ENCODE measurements at regions not wholly inside any gene's neighbourhood (a gene's known extent, or its start where the extent isn't known, plus 50 kb on each side); places are given as distances from the start of the nearest gene placed in this dataset.

GRCh38 chr6:9116026-9116425, 680.7 kb upstream of the SLC35B3 start:
- 65 to 67% methylated on average over 6 of the region's 6 CpGs for WGBS, 2 donors
- Histone ChIP-seq H3K27ac (no peak overlapping the region), H3K27me3 (no peaks in the 10 kb centered on the region), H3K36me3 (no peaks in the 10 kb centered on the region), H3K4me1 (no peaks in the 10 kb centered on the region), H3K4me3 (replicated peaks in 1 of 3) (no peak overlapping the region), H3K9me3 (no peaks in the 10 kb centered on the region)
- TF ChIP-seq CTCF (IDR thresholded peaks at IDR 0.05) (no peak), POLR2A (IDR thresholded peaks at IDR 0.05) (no peak)
- DNase-seq = no peak
- intact Hi-C loops (cut with DNase I) = no loop called here

GRCh38 chr6:9112544-9112943, 677.2 kb upstream of the SLC35B3 start:
- no peaks in the 10 kb centered on the region for H3K9me3 ChIP-seq
- no peak for DNase-seq
- WGBS, 2 donors = 58 to 65% methylated on average over 3 of the region's 3 CpGs
- H3K36me3 ChIP-seq = no peaks in the 10 kb centered on the region
- H3K27ac ChIP-seq = no peak overlapping the region
- no peaks in the 10 kb centered on the region for H3K4me1 ChIP-seq
- TF ChIP-seq POLR2A (IDR thresholded peaks at IDR 0.05) (no peak), CTCF (IDR thresholded peaks at IDR 0.05) (no peak)
- H3K27me3 ChIP-seq = no peaks in the 10 kb centered on the region
- intact Hi-C loops (cut with DNase I) = no loop called here
- H3K4me3 ChIP-seq (replicated peaks in 1 of 3) = no peak overlapping the region

GRCh38 chr6:9103876-9104521, 668.7 kb upstream of the SLC35B3 start:
- Histone ChIP-seq H3K9me3 (no peaks in the 10 kb centered on the region), H3K4me3 (replicated peaks in 1 of 3) (no peak overlapping the region), H3K4me1 (no peaks in the 10 kb centered on the region), H3K36me3 (no peaks in the 10 kb centered on the region), H3K27me3 (no peaks in the 10 kb centered on the region), H3K27ac (no peak overlapping the region)
- TF ChIP-seq POLR2A (IDR thresholded peaks at IDR 0.05) = no peak
- no peak for TF ChIP-seq CTCF (IDR thresholded peaks at IDR 0.05)
- intact Hi-C loops (cut with DNase I) = no loop called here
- no peak for DNase-seq
- WGBS, 2 donors = 71 to 91% methylated on average over 2 of the region's 2 CpGs

- Histone ChIP-seq H3K4me3 (replicated peaks in 1 of 3) (no peak overlapping the region), H3K27me3 (no peaks in the 10 kb centered on the region), H3K36me3 (no peaks in the 10 kb centered on the region), H3K9me3 (no peaks in the 10 kb centered on the region), H3K27ac (no peak overlapping the region), H3K4me1 (no peaks in the 10 kb centered on the region)
- WGBS, 2 donors = 78 to 79% methylated on average over 4 of the region's 4 CpGs
- intact Hi-C loops (cut with DNase I) = no loop called here
- TF ChIP-seq POLR2A (IDR thresholded peaks at IDR 0.05) = no peak
- TF ChIP-seq CTCF (IDR thresholded peaks at IDR 0.05) = no peak
- DNase-seq = no peak
Measured at GRCh38 chr6:9101920-9102319, 666.6 kb upstream of the SLC35B3 start.

- WGBS, 2 donors = 61 to 63% methylated on average over 2 of the region's 2 CpGs
- no peaks in the 10 kb centered on the region for H3K36me3 ChIP-seq
- intact Hi-C loops (cut with DNase I) = no loop called here
- H3K9me3 ChIP-seq = no peaks in the 10 kb centered on the region
- no peak for TF ChIP-seq POLR2A (IDR thresholded peaks at IDR 0.05)
- no peak for TF ChIP-seq CTCF (IDR thresholded peaks at IDR 0.05)
- H3K4me3 ChIP-seq (replicated peaks in 1 of 3) = no peak overlapping the region
- no peaks in the 10 kb centered on the region for H3K4me1 ChIP-seq
- no peak overlapping the region for H3K27ac ChIP-seq
- H3K27me3 ChIP-seq = no peaks in the 10 kb centered on the region
- DNase-seq = no peak
Measured at GRCh38 chr6:9100869-9101580, 665.7 kb upstream of the SLC35B3 start.
